ENCODE measurements at regions not wholly inside any gene's neighbourhood (a gene's known extent, or its start where the extent isn't known, plus 50 kb on each side); places are given as distances from the start of the nearest gene placed in this dataset.

- no peak for TF ChIP-seq CTCF (IDR thresholded peaks at IDR 0.05)
- Mint-ChIP-seq H3K27me3 (ENCODE audit: low read depth, poor library complexity) (peaks cover 19% of the 10 kb centered on the region), H3K9me3 (no peaks in the 10 kb centered on the region), H3K4me1 (peaks cover 26% of the 10 kb centered on the region), H3K4me3 (no peak overlapping the region), H3K36me3 (ENCODE audit: low read depth) (no peaks in the 10 kb centered on the region), H3K27ac (no peak overlapping the region)
- no peak for DNase-seq
These were observed 275.1 kb downstream of the CYP26B1 start for GRCh38 chr2:71872466-71873051.

- DNase-seq: no peak
These were observed 282.2 kb downstream of the CYP26B1 start for GRCh38 chr2:71865391-71865965.

GRCh38 chr2:71864085-71864484, 283.6 kb downstream of the CYP26B1 start:
- no peaks in the 10 kb centered on the region for H3K36me3 Mint-ChIP-seq (ENCODE audit: low read depth)
- no peak for TF ChIP-seq CTCF (IDR thresholded peaks at IDR 0.05)
- H3K27me3 Mint-ChIP-seq (ENCODE audit: low read depth, poor library complexity): peaks cover 35% of the 10 kb centered on the region
- DNase-seq: no peak
- H3K4me1 Mint-ChIP-seq: peaks cover 33% of the 10 kb centered on the region
- H3K27ac Mint-ChIP-seq: no peak overlapping the region
- H3K9me3 Mint-ChIP-seq: no peaks in the 10 kb centered on the region
- H3K4me3 Mint-ChIP-seq: no peak overlapping the region

More at GRCh38 chr2:71865391-71865965, 282.2 kb downstream of the CYP26B1 start:
- H3K27me3 Mint-ChIP-seq (ENCODE audit: low read depth, poor library complexity): peaks cover 30% of the 10 kb centered on the region
- no peaks in the 10 kb centered on the region for H3K9me3 Mint-ChIP-seq
- H3K36me3 Mint-ChIP-seq (ENCODE audit: low read depth): no peaks in the 10 kb centered on the region
- peaks cover 43% of the 10 kb centered on the region for H3K4me1 Mint-ChIP-seq
- no peak overlapping the region for H3K4me3 Mint-ChIP-seq
- TF ChIP-seq CTCF (IDR thresholded peaks at IDR 0.05): no peak
- no peak overlapping the region for H3K27ac Mint-ChIP-seq

- Mint-ChIP-seq H3K27ac (no peak overlapping the region), H3K9me3 (no peaks in the 10 kb centered on the region), H3K4me3 (no peak overlapping the region), H3K4me1 (peaks cover 35% of the 10 kb centered on the region), H3K36me3 (ENCODE audit: low read depth) (no peaks in the 10 kb centered on the region), H3K27me3 (ENCODE audit: low read depth, poor library complexity) (peaks cover 38% of the 10 kb centered on the region)
- peak; percentile 39 for DNase-seq
- TF ChIP-seq CTCF (IDR thresholded peaks at IDR 0.05): no peak
These were observed 284.3 kb downstream of the CYP26B1 start for GRCh38 chr2:71863396-71863795.

GRCh38 chr2:71862921-71863320, 284.7 kb downstream of the CYP26B1 start:
- Mint-ChIP-seq H3K9me3 (no peaks in the 10 kb centered on the region), H3K4me3 (no peak overlapping the region)

More at GRCh38 chr2:71862921-71863320, 284.7 kb downstream of the CYP26B1 start:
- TF ChIP-seq CTCF (IDR thresholded peaks at IDR 0.05): no peak
- Mint-ChIP-seq H3K4me1 (peaks cover 35% of the 10 kb centered on the region), H3K27ac (no peak overlapping the region), H3K27me3 (ENCODE audit: low read depth, poor library complexity) (peaks cover 42% of the 10 kb centered on the region), H3K36me3 (ENCODE audit: low read depth) (no peaks in the 10 kb centered on the region)
- no peak for DNase-seq

Data from nephron progenitor cell (in vitro differentiated cells).